ENCODE measurements at regions not wholly inside any gene's neighbourhood (a gene's known extent, or its start where the extent isn't known, plus 50 kb on each side); places are given as distances from the start of the nearest gene placed in this dataset.

GRCh38 chr9:11992866-11993265, 700.3 kb upstream of the TYRP1 start:
- Mint-ChIP-seq H3K27me3 (ENCODE audit: low read depth, poor library complexity) (no peaks in the 10 kb centered on the region), H3K9me3 (no peaks in the 10 kb centered on the region), H3K4me1 (no peaks in the 10 kb centered on the region), H3K36me3 (ENCODE audit: low read depth) (no peaks in the 10 kb centered on the region), H3K4me3 (no peak overlapping the region), H3K27ac (no peak overlapping the region)
- no peak for TF ChIP-seq CTCF (IDR thresholded peaks at IDR 0.05)
- no peak for DNase-seq

- TF ChIP-seq CTCF (IDR thresholded peaks at IDR 0.05) = no peak
- Mint-ChIP-seq H3K4me1 (no peaks in the 10 kb centered on the region), H3K27me3 (ENCODE audit: low read depth, poor library complexity) (peaks cover 5% of the 10 kb centered on the region), H3K36me3 (ENCODE audit: low read depth) (no peaks in the 10 kb centered on the region), H3K9me3 (peaks cover 41% of the 10 kb centered on the region), H3K4me3 (no peak overlapping the region), H3K27ac (no peak overlapping the region)
- no peak for DNase-seq
These were observed 678.7 kb upstream of the TYRP1 start for GRCh38 chr9:12014488-12014887.

GRCh38 chr9:12054235-12054634, 639.0 kb upstream of the TYRP1 start:
- Mint-ChIP-seq H3K27me3 (ENCODE audit: low read depth, poor library complexity) (no peaks in the 10 kb centered on the region), H3K36me3 (ENCODE audit: low read depth) (no peaks in the 10 kb centered on the region), H3K9me3 (peaks cover 21% of the 10 kb centered on the region), H3K4me3 (no peak overlapping the region), H3K4me1 (peaks cover 8% of the 10 kb centered on the region), H3K27ac (peak overlapping the region; percentile 37)
- no peak for TF ChIP-seq CTCF (IDR thresholded peaks at IDR 0.05)
- DNase-seq = no peak

- no peak overlapping the region for H3K4me3 Mint-ChIP-seq
- no peaks in the 10 kb centered on the region for H3K36me3 Mint-ChIP-seq (ENCODE audit: low read depth)
- TF ChIP-seq CTCF (IDR thresholded peaks at IDR 0.05) = no peak
- no peak overlapping the region for H3K27ac Mint-ChIP-seq
- peaks cover 21% of the 10 kb centered on the region for H3K9me3 Mint-ChIP-seq
- DNase-seq = no peak
- H3K4me1 Mint-ChIP-seq = peaks cover 19% of the 10 kb centered on the region
- no peaks in the 10 kb centered on the region for H3K27me3 Mint-ChIP-seq (ENCODE audit: low read depth, poor library complexity)
These were observed 636.3 kb upstream of the TYRP1 start for GRCh38 chr9:12056874-12057273.

- no peak for TF ChIP-seq CTCF (IDR thresholded peaks at IDR 0.05)
- H3K4me3 Mint-ChIP-seq = no peak overlapping the region
- peak overlapping the region; percentile 67 for H3K27ac Mint-ChIP-seq
- no peaks in the 10 kb centered on the region for H3K27me3 Mint-ChIP-seq (ENCODE audit: low read depth, poor library complexity)
- no peak for DNase-seq
- no peaks in the 10 kb centered on the region for H3K36me3 Mint-ChIP-seq (ENCODE audit: low read depth)
- peaks cover 21% of the 10 kb centered on the region for H3K4me1 Mint-ChIP-seq
- peaks cover 8% of the 10 kb centered on the region for H3K9me3 Mint-ChIP-seq
These were observed 633.1 kb upstream of the TYRP1 start for GRCh38 chr9:12060067-12060466.

- no peak for DNase-seq
- Mint-ChIP-seq H3K4me3 (no peak overlapping the region), H3K27me3 (ENCODE audit: low read depth, poor library complexity) (no peaks in the 10 kb centered on the region), H3K4me1 (peaks cover 21% of the 10 kb centered on the region), H3K36me3 (ENCODE audit: low read depth) (no peaks in the 10 kb centered on the region), H3K27ac (no peak overlapping the region), H3K9me3 (peaks cover 6% of the 10 kb centered on the region)
- no peak for TF ChIP-seq CTCF (IDR thresholded peaks at IDR 0.05)
These were observed 632.4 kb upstream of the TYRP1 start for GRCh38 chr9:12060811-12061210.
